Activated T-cell treated with anti-CD3 and anti-CD28 coated beads, Interleukin-2, amount 50 U/mL, for 72 hours (primary cell): ENCODE measurements at regions not wholly inside any gene's neighbourhood (a gene's known extent, or its start where the extent isn't known, plus 50 kb on each side); places are given as distances from the start of the nearest gene placed in this dataset.
"Not testable (repeated sequence)": the region's sequence is repeated elsewhere in the genome, so short reads cannot be mapped to it uniquely, and the experiment has no call there.

Source experiments
- ATAC-seq, 2 donors: fragments of 150-1000 bp; cut with Tn5 transposase; replicated peaks in 1 of 2; 2 replicates each; pipeline ENCODE4 v1.10.0; 2021; ENCODE audit warnings: moderate library complexity in 2 of 2, mild to moderate bottlenecking in 1 of 2
- DNase-seq, 2 donors: peaks; one replicate each; pipeline ENCODE4 v3.0.0; 2021 to 2022; ENCODE audit warnings: mixed read lengths in 1 of 2
- H3K27ac Mint-ChIP-seq: one replicate; pipeline ENCODE4 v1.8.0; 2022; ENCODE audit warnings: mild to moderate bottlenecking, moderate library complexity, mixed read lengths
- H3K27me3 Mint-ChIP-seq: one replicate; pipeline ENCODE4 v1.8.0; 2022; ENCODE audit warnings: low read depth, mixed read lengths
- H3K36me3 Mint-ChIP-seq, 2 donors: one replicate each; pipeline ENCODE4 v1.8.0; 2022; ENCODE audit warnings: mixed read lengths in 2 of 2, mild to moderate bottlenecking in 1 of 2; ENCODE audit not compliant: insufficient read depth in 2 of 2
- H3K4me1 Mint-ChIP-seq: one replicate; pipeline ENCODE4 v1.8.0; 2022; ENCODE audit warnings: low read depth, mixed read lengths
- H3K4me3 Mint-ChIP-seq, 2 donors: one replicate each; pipeline ENCODE4 v1.8.0; 2022; ENCODE audit warnings: mild to moderate bottlenecking in 2 of 2, mixed read lengths in 2 of 2, moderate library complexity in 2 of 2
- H3K9me3 Mint-ChIP-seq, 2 donors: one replicate each; pipeline ENCODE4 v1.8.0; 2022; ENCODE audit warnings: mixed read lengths in 2 of 2

- Mint-ChIP-seq H3K27ac (no peak overlapping the region), H3K4me3 (no peak overlapping the region), H3K9me3 (peaks cover 0 to 1% of the 10 kb centered on the region in 2 donors), H3K27me3 (no peaks in the 10 kb centered on the region), H3K36me3 (no peaks in the 10 kb centered on the region), H3K4me1 (no peaks in the 10 kb centered on the region)
- DNase-seq (no peak), ATAC-seq (no peak)
These were observed 610.5 kb upstream of the TECRL start for GRCh38 chr4:65019775-65020174.

- H3K27me3 Mint-ChIP-seq, result no peaks in the 10 kb centered on the region
- no peak overlapping the region for H3K4me3 Mint-ChIP-seq
- DNase-seq, result no peak
- no peaks in the 10 kb centered on the region for H3K9me3 Mint-ChIP-seq
- no peaks in the 10 kb centered on the region for H3K4me1 Mint-ChIP-seq
- ATAC-seq, result no peak
- H3K36me3 Mint-ChIP-seq, result no peaks in the 10 kb centered on the region
- no peak overlapping the region for H3K27ac Mint-ChIP-seq
These were observed 609.1 kb upstream of the TECRL start for GRCh38 chr4:65018313-65018712.

GRCh38 chr4:65014078-65014477, 604.8 kb upstream of the TECRL start:
- H3K9me3 Mint-ChIP-seq, result no peaks in the 10 kb centered on the region
- no peaks in the 10 kb centered on the region for H3K4me1 Mint-ChIP-seq
- DNase-seq (no peak), ATAC-seq (no peak)
- H3K27me3 Mint-ChIP-seq, result no peaks in the 10 kb centered on the region
- no peak overlapping the region for H3K4me3 Mint-ChIP-seq
- no peak overlapping the region for H3K27ac Mint-ChIP-seq
- no peaks in the 10 kb centered on the region for H3K36me3 Mint-ChIP-seq

- H3K4me3 Mint-ChIP-seq, result no peak overlapping the region
- no peaks in the 10 kb centered on the region for H3K4me1 Mint-ChIP-seq
- no peaks in the 10 kb centered on the region for H3K27me3 Mint-ChIP-seq
- H3K27ac Mint-ChIP-seq, result no peak overlapping the region
- no peak for ATAC-seq
- H3K9me3 Mint-ChIP-seq, result peaks cover 0 to 2% of the 10 kb centered on the region in 2 donors
- peak in 1 of 2 donors; percentile 1 for DNase-seq
- H3K36me3 Mint-ChIP-seq, result no peaks in the 10 kb centered on the region
These were observed 598.7 kb upstream of the TECRL start for GRCh38 chr4:65007841-65008439.

- DNase-seq, result no peak
- Mint-ChIP-seq H3K9me3 (peaks cover 0 to 4% of the 10 kb centered on the region in 2 donors), H3K27ac (no peak overlapping the region), H3K4me3 (no peak overlapping the region), H3K4me1 (no peaks in the 10 kb centered on the region), H3K27me3 (no peaks in the 10 kb centered on the region), H3K36me3 (no peaks in the 10 kb centered on the region)
- no peak for ATAC-seq
These were observed 565.9 kb upstream of the TECRL start for GRCh38 chr4:64975177-64975576.

- H3K27me3 Mint-ChIP-seq, result no peaks in the 10 kb centered on the region
- no peaks in the 10 kb centered on the region for H3K4me1 Mint-ChIP-seq
- H3K9me3 Mint-ChIP-seq, result peaks cover 6 to 13% of the 10 kb centered on the region in 2 donors
- H3K4me3 Mint-ChIP-seq, result no peak overlapping the region
- DNase-seq (no peak), ATAC-seq (no peak)
- peaks cover 0 to 1% of the 10 kb centered on the region in 2 donors for H3K36me3 Mint-ChIP-seq
- H3K27ac Mint-ChIP-seq, result no peak overlapping the region
These were observed 559.8 kb upstream of the TECRL start for GRCh38 chr4:64969081-64969480.

- no peak overlapping the region for H3K27ac Mint-ChIP-seq
- H3K9me3 Mint-ChIP-seq, result peaks cover 6 to 13% of the 10 kb centered on the region in 2 donors
- DNase-seq (no peak), ATAC-seq (no peak)
- H3K27me3 Mint-ChIP-seq, result no peaks in the 10 kb centered on the region
- H3K36me3 Mint-ChIP-seq, result peaks cover 0 to 1% of the 10 kb centered on the region in 2 donors
- no peak overlapping the region for H3K4me3 Mint-ChIP-seq
- H3K4me1 Mint-ChIP-seq, result no peaks in the 10 kb centered on the region
These were observed 558.0 kb upstream of the TECRL start for GRCh38 chr4:64967286-64967685.

- Mint-ChIP-seq H3K27ac (no peak overlapping the region), H3K4me1 (no peaks in the 10 kb centered on the region), H3K4me3 (no peak overlapping the region), H3K27me3 (no peaks in the 10 kb centered on the region), H3K36me3 (peaks cover 0 to 1% of the 10 kb centered on the region in 2 donors), H3K9me3 (peaks cover 8 to 16% of the 10 kb centered on the region in 2 donors)
- DNase-seq, result no peak
- no peak for ATAC-seq
These were observed 551.3 kb upstream of the TECRL start for GRCh38 chr4:64960516-64960915.

- peaks cover 3 to 7% of the 10 kb centered on the region in 2 donors for H3K9me3 Mint-ChIP-seq
- DNase-seq (no peak), ATAC-seq (no peak)
- no peak overlapping the region for H3K27ac Mint-ChIP-seq
- no peaks in the 10 kb centered on the region for H3K4me1 Mint-ChIP-seq
- H3K36me3 Mint-ChIP-seq, result no peaks in the 10 kb centered on the region
- no peaks in the 10 kb centered on the region for H3K27me3 Mint-ChIP-seq
- H3K4me3 Mint-ChIP-seq, result no peak overlapping the region
These were observed 531.4 kb upstream of the TECRL start for GRCh38 chr4:64940698-64941097.

GRCh38 chr4:64935469-64936001, 526.3 kb upstream of the TECRL start:
- Mint-ChIP-seq H3K4me1 (no peaks in the 10 kb centered on the region), H3K27me3 (no peaks in the 10 kb centered on the region), H3K36me3 (no peaks in the 10 kb centered on the region), H3K4me3 (no peak overlapping the region), H3K9me3 (peaks cover 4 to 8% of the 10 kb centered on the region in 2 donors), H3K27ac (no peak overlapping the region)
- ATAC-seq (no peak), DNase-seq (no peak)

GRCh38 chr4:64911846-64912245, 502.6 kb upstream of the TECRL start:
- no peak for DNase-seq
- Mint-ChIP-seq H3K4me1 (no peaks in the 10 kb centered on the region), H3K9me3 (peaks cover 3 to 12% of the 10 kb centered on the region in 2 donors), H3K27me3 (no peaks in the 10 kb centered on the region), H3K36me3 (no peaks in the 10 kb centered on the region), H3K4me3 (no peak overlapping the region), H3K27ac (no peak overlapping the region)
- ATAC-seq, result no peak

- Mint-ChIP-seq H3K27me3 (no peaks in the 10 kb centered on the region), H3K4me3 (no peak overlapping the region), H3K4me1 (no peaks in the 10 kb centered on the region), H3K27ac (no peak overlapping the region), H3K36me3 (no peaks in the 10 kb centered on the region), H3K9me3 (peaks cover 1 to 5% of the 10 kb centered on the region in 2 donors)
- no peak for ATAC-seq
- DNase-seq, result no peak
These were observed 494.7 kb upstream of the TECRL start for GRCh38 chr4:64903986-64904385.

GRCh38 chr4:64899563-64899962, 490.3 kb upstream of the TECRL start:
- Mint-ChIP-seq H3K27me3 (no peaks in the 10 kb centered on the region), H3K4me1 (no peaks in the 10 kb centered on the region), H3K4me3 (no peak overlapping the region), H3K9me3 (peaks cover 1 to 2% of the 10 kb centered on the region in 2 donors), H3K36me3 (no peaks in the 10 kb centered on the region), H3K27ac (no peak overlapping the region)
- DNase-seq (no peak), ATAC-seq (no peak)

- not testable (repeated sequence) for DNase-seq, H3K27ac Mint-ChIP-seq, ATAC-seq, H3K4me3 Mint-ChIP-seq, H3K9me3 Mint-ChIP-seq, H3K36me3 Mint-ChIP-seq, H3K4me1 Mint-ChIP-seq, H3K27me3 Mint-ChIP-seq
These were observed 489.8 kb upstream of the TECRL start for GRCh38 chr4:64899030-64899429.
